ENCODE measurements at regions not wholly inside any gene's neighbourhood (a gene's known extent, or its start where the extent isn't known, plus 50 kb on each side); places are given as distances from the start of the nearest gene placed in this dataset.

DNA sequence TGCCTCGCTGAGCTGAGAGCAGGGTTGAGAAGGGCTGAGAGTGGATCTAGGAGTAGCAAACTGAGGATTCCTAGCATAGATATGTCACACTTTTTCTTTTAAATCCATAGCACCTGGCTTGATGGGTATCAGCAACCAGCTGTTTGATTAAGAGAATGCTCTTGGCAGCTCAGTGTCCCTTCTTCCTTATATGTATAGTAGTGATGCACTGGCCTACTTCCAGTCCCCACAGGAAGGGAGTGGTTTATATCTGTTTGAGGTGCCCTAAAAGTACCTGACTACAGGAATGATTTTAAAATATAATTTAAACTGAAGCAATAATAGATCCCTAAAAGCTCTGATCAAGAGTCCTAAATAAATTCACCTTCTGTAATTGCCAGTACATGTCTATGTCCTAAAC lies 546.8 kb upstream of the ZNF608 start:
- Mint-ChIP-seq H3K4me3 (no peak overlapping the region), H3K36me3 (ENCODE audit: low read depth) (no peaks in the 10 kb centered on the region), H3K4me1 (peaks cover 16% of the 10 kb centered on the region), H3K27me3 (ENCODE audit: insufficient read depth) (no peaks in the 10 kb centered on the region), H3K27ac (no peak overlapping the region), H3K9me3 (no peaks in the 10 kb centered on the region)
- no peaks in the 10 kb centered on the region for H3K36me3 ChIP-seq (ENCODE audit: control insufficient read depth, insufficient read depth, low read length)
- DNase-seq = no peak
- no peaks in the 10 kb centered on the region for H3K9me3 ChIP-seq (ENCODE audit: control insufficient read depth, low read length)
- H3K4me1 ChIP-seq (ENCODE audit: control insufficient read depth, insufficient read depth, low read length) = peaks cover 14% of the 10 kb centered on the region
- TF ChIP-seq, protein P1, sequence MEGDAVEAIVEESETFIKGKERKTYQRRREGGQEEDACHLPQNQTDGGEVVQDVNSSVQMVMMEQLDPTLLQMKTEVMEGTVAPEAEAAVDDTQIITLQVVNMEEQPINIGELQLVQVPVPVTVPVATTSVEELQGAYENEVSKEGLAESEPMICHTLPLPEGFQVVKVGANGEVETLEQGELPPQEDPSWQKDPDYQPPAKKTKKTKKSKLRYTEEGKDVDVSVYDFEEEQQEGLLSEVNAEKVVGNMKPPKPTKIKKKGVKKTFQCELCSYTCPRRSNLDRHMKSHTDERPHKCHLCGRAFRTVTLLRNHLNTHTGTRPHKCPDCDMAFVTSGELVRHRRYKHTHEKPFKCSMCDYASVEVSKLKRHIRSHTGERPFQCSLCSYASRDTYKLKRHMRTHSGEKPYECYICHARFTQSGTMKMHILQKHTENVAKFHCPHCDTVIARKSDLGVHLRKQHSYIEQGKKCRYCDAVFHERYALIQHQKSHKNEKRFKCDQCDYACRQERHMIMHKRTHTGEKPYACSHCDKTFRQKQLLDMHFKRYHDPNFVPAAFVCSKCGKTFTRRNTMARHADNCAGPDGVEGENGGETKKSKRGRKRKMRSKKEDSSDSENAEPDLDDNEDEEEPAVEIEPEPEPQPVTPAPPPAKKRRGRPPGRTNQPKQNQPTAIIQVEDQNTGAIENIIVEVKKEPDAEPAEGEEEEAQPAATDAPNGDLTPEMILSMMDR (conservative IDR thresholded peaks at IDR 0.05) = no peak
- no peak overlapping the region for H3K27ac ChIP-seq (ENCODE audit: low read depth, low read length)
- H3K9ac ChIP-seq (ENCODE audit: extremely low read depth, low read length, poor library complexity, severe bottlenecking) = no peak overlapping the region
- no peaks in the 10 kb centered on the region for H3K27me3 ChIP-seq (ENCODE audit: control insufficient read depth, insufficient read depth, low read length, poor library complexity, severe bottlenecking)
- WGBS, 2 experiments (ENCODE audit: insufficient coverage in 1 of 2, insufficient read length in 1 of 2) = 95% methylated on average over 1 of the region's 1 CpG; no CpG with 5 or more reads in 1 of the 2 experiments
- no peak overlapping the region for H3K4me3 ChIP-seq (ENCODE audit: low read length)

GRCh38 chr5:125293726-125294125 lies 547.3 kb upstream of the ZNF608 start:
- TF ChIP-seq, protein P1 (conservative IDR thresholded peaks at IDR 0.05) = no peak
- peaks cover 21% of the 10 kb centered on the region for H3K4me1 Mint-ChIP-seq
- peaks cover 14% of the 10 kb centered on the region for H3K4me1 ChIP-seq (ENCODE audit: control insufficient read depth, insufficient read depth, low read length)
- no peak overlapping the region for H3K27ac ChIP-seq (ENCODE audit: low read depth, low read length)
- WGBS, 2 experiments (ENCODE audit: insufficient coverage in 1 of 2, insufficient read length in 1 of 2) = 89 to 98% methylated on average over 3 to 4 of the region's 4 CpGs
- no peaks in the 10 kb centered on the region for H3K36me3 Mint-ChIP-seq (ENCODE audit: low read depth)
- no peaks in the 10 kb centered on the region for H3K9me3 Mint-ChIP-seq
- H3K4me3 ChIP-seq (ENCODE audit: low read length) = no peak overlapping the region
- no peaks in the 10 kb centered on the region for H3K36me3 ChIP-seq (ENCODE audit: control insufficient read depth, insufficient read depth, low read length)
- no peak overlapping the region for H3K9ac ChIP-seq (ENCODE audit: extremely low read depth, low read length, poor library complexity, severe bottlenecking)
- no peaks in the 10 kb centered on the region for H3K27me3 Mint-ChIP-seq (ENCODE audit: insufficient read depth)
- DNase-seq = no peak
- H3K4me3 Mint-ChIP-seq = no peak overlapping the region
- no peak overlapping the region for H3K27ac Mint-ChIP-seq
- no peaks in the 10 kb centered on the region for H3K27me3 ChIP-seq (ENCODE audit: control insufficient read depth, insufficient read depth, low read length, poor library complexity, severe bottlenecking)
- H3K9me3 ChIP-seq (ENCODE audit: control insufficient read depth, low read length) = no peaks in the 10 kb centered on the region

GRCh38 chr5:125294844-125295243 lies 548.4 kb upstream of the ZNF608 start:
- H3K9me3 ChIP-seq (ENCODE audit: control insufficient read depth, low read length) = no peaks in the 10 kb centered on the region
- WGBS, 2 experiments (ENCODE audit: insufficient coverage in 1 of 2, insufficient read length in 1 of 2) = 100% methylated on average over 2 of the region's 2 CpGs; no CpG with 5 or more reads in 1 of the 2 experiments
- H3K4me3 ChIP-seq (ENCODE audit: low read length) = no peak overlapping the region
- H3K4me3 Mint-ChIP-seq = no peak overlapping the region
- TF ChIP-seq, protein P1 (conservative IDR thresholded peaks at IDR 0.05) = no peak
- H3K36me3 Mint-ChIP-seq (ENCODE audit: low read depth) = no peaks in the 10 kb centered on the region
- H3K9me3 Mint-ChIP-seq = no peaks in the 10 kb centered on the region
- H3K4me1 Mint-ChIP-seq = peaks cover 25% of the 10 kb centered on the region
- no peak overlapping the region for H3K27ac ChIP-seq (ENCODE audit: low read depth, low read length)
- H3K9ac ChIP-seq (ENCODE audit: extremely low read depth, low read length, poor library complexity, severe bottlenecking) = no peak overlapping the region
- H3K27me3 Mint-ChIP-seq (ENCODE audit: insufficient read depth) = no peaks in the 10 kb centered on the region
- H3K27me3 ChIP-seq (ENCODE audit: control insufficient read depth, insufficient read depth, low read length, poor library complexity, severe bottlenecking) = no peaks in the 10 kb centered on the region
- no peak overlapping the region for H3K27ac Mint-ChIP-seq
- DNase-seq = no peak
- peaks cover 14% of the 10 kb centered on the region for H3K4me1 ChIP-seq (ENCODE audit: control insufficient read depth, insufficient read depth, low read length)
- no peaks in the 10 kb centered on the region for H3K36me3 ChIP-seq (ENCODE audit: control insufficient read depth, insufficient read depth, low read length)
